DMS114 treated with DMSO at 0.1 percent for 48 hours (cell line): ENCODE measurements at regions not wholly inside any gene's neighbourhood (a gene's known extent, or its start where the extent isn't known, plus 50 kb on each side); places are given as distances from the start of the nearest gene placed in this dataset.
"Not testable (repeated sequence)": the region's sequence is repeated elsewhere in the genome, so short reads cannot be mapped to it uniquely, and the experiment has no call there.

Experiments
- DNase-seq: peaks from one replicate; lab custom pipeline; 2025; ENCODE audit not compliant: unreplicated experiment; lab: John Stamatoyannopoulos, UW

DNA sequence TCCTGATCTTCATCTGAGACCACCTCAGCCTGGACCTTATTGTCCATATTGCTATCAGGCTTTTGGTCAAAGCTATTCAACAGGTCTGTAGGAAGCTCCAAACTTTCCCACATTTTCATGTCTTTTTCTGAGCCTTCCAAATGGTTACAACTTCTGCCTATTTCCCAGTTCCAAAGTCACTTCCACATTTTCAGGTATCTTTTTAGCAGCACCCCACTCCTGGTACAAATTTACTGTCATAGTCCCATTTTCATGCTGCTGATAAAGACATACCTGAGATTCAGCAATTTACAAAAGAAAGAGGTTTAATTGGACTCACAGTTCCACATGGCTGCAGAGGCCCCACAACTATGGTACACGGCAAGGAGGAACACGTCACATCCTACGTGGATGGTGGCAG, 815.5 kb downstream of the KCNJ2 start:
- DNase-seq: no peak

GRCh38 chr17:70987867-70988340, 818.6 kb downstream of the KCNJ2 start:
- DNase-seq: no peak

- no peak for DNase-seq
Observed at GRCh38 chr17:70988622-70989021, 819.3 kb downstream of the KCNJ2 start.

GRCh38 chr17:70989280-70989679, 819.9 kb downstream of the KCNJ2 start:
- DNase-seq: no peak

DNA sequence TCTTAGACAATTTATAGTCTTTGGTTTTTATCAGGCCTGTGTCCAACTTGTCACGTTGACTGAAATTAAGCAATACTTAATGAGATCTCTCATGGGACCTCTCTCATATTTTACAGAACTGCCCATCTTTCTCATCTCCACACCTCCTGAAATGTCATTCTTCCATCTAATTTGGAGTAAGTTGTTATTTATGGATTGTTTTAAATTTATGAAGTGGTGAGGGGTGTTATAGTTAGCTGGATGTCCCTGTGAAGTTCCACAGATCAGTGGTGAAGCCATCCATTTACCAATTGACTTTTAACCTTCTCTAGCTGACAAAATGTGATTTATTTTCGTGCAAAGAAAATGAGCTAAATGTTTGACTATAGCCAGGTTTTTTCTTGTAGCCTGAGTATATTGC, 824.9 kb downstream of the KCNJ2 start:
- no peak for DNase-seq

- DNase-seq: no peak
Observed at GRCh38 chr17:70995997-70996396, 826.7 kb downstream of the KCNJ2 start.

DNA sequence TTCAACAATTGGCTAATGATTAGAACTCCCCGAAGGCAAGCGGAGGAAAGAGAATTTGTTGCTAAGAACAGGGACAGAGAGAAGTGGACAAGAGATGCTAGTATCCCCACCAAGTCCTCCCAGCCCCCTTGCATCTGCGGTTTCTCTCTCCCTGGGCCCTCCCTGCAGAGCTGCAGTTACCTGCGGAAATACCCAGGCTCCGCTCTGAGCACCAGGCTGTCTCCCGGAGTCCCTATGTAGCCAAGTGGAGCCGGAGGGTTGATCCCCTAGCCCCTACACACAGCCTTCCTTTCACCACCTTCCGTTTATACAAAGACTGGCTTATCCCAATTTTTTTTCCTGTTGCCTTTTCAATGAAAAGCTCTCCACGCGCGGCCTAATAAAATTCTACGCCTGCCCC, 834.4 kb downstream of the KCNJ2 start:
- DNase-seq: no peak

- no peak for DNase-seq
Observed at GRCh38 chr17:71004413-71004812, 835.1 kb downstream of the KCNJ2 start.

GRCh38 chr17:71011391-71011790, 842.1 kb downstream of the KCNJ2 start:
- no peak for DNase-seq

- no peak for DNase-seq
Observed at GRCh38 chr17:71019699-71020098, 850.4 kb downstream of the KCNJ2 start.

DNA sequence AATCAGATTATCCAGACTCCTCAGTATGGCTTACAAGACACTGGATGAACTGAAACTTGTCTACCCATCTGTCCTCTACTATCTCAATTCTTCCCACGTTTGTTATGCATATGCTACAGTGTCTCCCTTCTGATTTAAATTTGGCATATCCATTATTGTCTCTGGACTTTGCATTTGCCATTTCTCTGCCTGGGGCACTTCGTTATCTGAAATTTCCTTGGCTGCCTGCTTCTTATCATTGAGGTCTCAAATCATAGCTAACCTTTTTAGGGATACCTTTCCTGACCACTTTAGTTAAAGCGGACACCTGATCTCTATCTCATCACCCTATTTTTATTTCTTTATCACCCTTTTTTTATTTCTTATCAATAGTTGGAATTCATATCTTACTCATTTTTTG, 853.4 kb downstream of the KCNJ2 start:
- DNase-seq: no peak

- no peak for DNase-seq
Observed at GRCh38 chr17:71023249-71024030, 854.1 kb downstream of the KCNJ2 start.

- no peak for DNase-seq
Observed at GRCh38 chr17:71024172-71024571, 854.8 kb downstream of the KCNJ2 start.

- DNase-seq: no peak
Observed at GRCh38 chr17:71024969-71025368, 855.6 kb downstream of the KCNJ2 start.

- no peak for DNase-seq
Observed at GRCh38 chr17:71029246-71029645, 859.9 kb downstream of the KCNJ2 start.

DNA sequence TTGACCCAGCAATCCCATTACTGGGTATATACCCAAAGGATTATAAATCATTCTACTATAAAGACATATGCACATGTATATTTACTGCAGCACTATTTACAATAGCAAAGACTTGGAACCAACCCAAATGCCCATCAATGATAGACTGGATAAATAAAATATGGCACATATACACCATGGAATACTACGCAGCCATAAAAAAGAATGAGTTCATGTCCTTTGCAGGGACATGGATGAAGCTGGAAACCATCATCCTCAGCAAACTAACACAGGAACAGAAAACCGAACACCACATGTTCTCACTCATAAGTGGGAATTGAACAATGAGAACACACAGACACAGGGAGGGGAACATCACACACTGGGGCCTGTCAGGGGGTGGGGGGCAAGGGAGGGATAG, 862.0 kb downstream of the KCNJ2 start:
- DNase-seq: not testable (repeated sequence)

DNA sequence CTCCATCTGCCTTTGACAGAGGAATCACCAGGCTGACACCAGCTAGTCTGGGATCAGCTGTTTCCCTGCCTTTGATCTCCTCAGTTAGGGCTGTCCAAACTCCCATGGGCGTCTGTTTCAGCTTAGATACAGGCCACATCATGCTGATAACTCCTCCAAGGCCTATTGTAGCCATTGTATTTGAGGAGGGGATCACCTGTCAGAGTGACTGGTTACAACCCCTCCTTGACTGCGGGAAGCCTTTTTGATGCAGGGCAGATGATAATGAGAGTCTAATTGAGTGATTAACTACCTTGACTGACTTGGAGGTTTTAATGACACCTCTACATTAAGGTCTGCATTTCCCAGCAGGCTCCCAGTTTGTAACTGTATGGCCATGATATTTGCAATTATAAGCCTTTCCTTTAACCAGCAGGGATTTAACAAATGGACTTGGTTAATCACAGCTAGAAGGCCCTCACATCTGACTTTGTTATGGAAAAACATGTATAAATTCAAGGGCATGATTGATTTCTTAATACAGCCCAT, 863.5 kb downstream of the KCNJ2 start:
- DNase-seq: no peak

DNA sequence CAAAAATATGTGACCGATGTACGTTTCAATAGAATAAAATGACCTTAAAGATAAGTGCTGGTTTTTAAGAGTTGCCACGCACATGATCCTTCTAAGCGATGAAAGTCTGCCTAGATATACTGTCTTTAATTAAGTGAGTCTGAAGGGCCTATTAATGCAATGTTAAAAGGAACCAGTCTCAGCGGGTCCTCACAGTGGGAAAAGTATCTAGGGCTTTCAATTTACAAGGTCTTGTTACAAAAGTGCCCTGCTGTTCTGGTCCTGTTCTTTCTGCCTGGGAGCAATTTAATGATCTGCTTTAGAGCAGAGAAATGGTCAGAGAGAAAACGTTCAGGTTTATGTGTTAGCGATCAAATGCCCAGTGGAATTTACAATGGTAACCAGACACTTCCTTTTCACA, 864.0 kb downstream of the KCNJ2 start:
- DNase-seq: no peak

GRCh38 chr17:71035226-71035625, 865.9 kb downstream of the KCNJ2 start:
- DNase-seq: no peak

GRCh38 chr17:71037386-71037785, 868.1 kb downstream of the KCNJ2 start:
- DNase-seq: no peak

DNA sequence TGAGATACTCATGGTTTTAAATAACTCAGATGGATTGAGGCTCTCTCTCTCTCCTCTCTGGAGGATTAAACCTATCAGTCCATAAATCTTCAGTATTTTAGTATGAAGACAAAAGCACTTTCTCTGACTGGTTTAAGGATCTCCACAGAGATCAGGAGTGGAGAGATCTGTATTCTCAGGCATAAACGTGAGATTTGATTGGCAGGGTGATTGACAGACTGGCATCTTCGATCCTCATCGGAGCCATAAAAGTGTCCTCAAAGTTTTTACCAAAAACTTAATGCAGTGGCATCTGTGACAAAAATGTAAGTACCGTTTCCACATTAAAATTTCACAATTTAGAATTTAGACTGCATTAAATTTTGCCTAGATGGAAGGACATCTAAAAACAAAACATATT, 870.1 kb downstream of the KCNJ2 start:
- no peak for DNase-seq

- DNase-seq: no peak
Observed at GRCh38 chr17:71052971-71053370, 883.6 kb downstream of the KCNJ2 start.

- no peak for DNase-seq
Observed at GRCh38 chr17:71055128-71055527, 885.8 kb downstream of the KCNJ2 start.
